HFF-Myc (cell line): ENCODE measurements at regions not wholly inside any gene's neighbourhood (a gene's known extent, or its start where the extent isn't known, plus 50 kb on each side); places are given as distances from the start of the nearest gene placed in this dataset.

ENCODE experiments used
- DNase-seq: peaks from one replicate; pipeline ENCODE4 v3.0.0-alpha.2; 2011; ENCODE audit warnings: low read depth; ENCODE audit errors: extremely low read depth
- H3K4me3 ChIP-seq: replicated peaks from 2 replicates; pipeline ENCODE4 v1.5.1; 2011; ENCODE audit warnings: low read depth, mild to moderate bottlenecking, control low read depth, low read length
- TF ChIP-seq, protein P1 (sequence below): IDR thresholded peaks from 2 replicates; pipeline ENCODE4 v1.5.1; 2012; ENCODE audit warnings: mild to moderate bottlenecking, low read depth, low read length, control low read depth; ENCODE audit errors: missing control alignments

DNA sequence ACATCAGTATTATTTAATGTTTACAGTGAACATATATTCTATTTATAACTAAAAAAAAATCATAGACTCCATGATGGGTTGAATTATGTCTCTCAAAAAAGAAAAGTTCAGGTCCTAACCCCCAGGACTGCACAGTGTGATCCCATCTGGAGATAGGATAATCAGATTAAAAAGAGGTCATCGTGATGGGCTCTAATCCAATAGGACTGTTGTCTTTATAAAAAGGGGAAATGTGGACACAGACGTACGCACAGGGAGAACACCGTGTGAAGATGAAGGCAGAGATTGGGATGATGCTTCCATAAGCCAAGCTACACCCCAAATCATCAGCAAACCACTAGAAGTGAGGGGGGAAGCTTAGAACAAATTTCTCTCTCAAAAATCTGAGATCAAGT, 221.4 kb downstream of the SNX18 start:
- TF ChIP-seq, protein P1, sequence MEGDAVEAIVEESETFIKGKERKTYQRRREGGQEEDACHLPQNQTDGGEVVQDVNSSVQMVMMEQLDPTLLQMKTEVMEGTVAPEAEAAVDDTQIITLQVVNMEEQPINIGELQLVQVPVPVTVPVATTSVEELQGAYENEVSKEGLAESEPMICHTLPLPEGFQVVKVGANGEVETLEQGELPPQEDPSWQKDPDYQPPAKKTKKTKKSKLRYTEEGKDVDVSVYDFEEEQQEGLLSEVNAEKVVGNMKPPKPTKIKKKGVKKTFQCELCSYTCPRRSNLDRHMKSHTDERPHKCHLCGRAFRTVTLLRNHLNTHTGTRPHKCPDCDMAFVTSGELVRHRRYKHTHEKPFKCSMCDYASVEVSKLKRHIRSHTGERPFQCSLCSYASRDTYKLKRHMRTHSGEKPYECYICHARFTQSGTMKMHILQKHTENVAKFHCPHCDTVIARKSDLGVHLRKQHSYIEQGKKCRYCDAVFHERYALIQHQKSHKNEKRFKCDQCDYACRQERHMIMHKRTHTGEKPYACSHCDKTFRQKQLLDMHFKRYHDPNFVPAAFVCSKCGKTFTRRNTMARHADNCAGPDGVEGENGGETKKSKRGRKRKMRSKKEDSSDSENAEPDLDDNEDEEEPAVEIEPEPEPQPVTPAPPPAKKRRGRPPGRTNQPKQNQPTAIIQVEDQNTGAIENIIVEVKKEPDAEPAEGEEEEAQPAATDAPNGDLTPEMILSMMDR, result no peak
- DNase-seq, result no peak
- H3K4me3 ChIP-seq, result no peak overlapping the region

DNA sequence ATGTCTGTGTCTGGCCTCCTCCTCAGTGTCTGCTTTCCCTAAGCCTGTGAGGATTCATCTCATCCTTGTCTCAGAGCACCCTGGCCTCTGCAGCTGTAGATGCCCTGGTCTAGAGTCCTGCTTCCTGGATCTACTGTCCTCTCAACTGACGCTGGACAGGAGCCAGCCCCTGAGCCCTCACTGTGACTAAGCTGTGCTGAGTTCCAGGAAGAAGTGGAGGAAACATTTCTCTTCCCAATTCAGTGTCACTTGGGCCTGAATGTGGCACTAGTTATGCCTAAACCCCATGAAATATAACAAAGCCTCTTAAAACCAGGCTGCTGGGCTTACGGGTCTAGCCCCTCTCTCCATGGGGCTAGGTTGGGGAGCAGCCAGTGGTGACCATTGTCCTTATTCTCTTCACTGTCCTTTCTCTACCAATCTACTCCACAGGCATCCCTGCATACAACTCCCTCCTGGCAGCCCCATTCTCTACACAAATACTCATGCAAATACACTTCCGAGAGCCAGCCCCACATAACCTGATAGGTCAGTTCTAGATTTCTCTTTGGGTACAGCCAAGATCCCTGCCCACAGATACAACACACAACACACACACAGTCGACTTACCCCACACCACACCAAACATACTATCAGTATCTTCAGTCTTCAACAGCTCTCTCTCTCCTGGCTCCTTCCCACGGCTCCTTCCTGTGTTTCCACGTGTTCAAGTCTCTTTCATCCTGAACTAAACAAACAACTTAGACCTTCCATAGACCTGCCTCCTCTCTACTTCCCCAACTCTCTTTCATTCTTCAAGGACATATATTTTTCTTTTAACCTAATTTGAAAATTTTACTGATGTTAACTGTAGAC, 220.8 kb downstream of the SNX18 start:
- no peak overlapping the region for H3K4me3 ChIP-seq
- TF ChIP-seq, protein P1, result no peak
- no peak for DNase-seq

DNA sequence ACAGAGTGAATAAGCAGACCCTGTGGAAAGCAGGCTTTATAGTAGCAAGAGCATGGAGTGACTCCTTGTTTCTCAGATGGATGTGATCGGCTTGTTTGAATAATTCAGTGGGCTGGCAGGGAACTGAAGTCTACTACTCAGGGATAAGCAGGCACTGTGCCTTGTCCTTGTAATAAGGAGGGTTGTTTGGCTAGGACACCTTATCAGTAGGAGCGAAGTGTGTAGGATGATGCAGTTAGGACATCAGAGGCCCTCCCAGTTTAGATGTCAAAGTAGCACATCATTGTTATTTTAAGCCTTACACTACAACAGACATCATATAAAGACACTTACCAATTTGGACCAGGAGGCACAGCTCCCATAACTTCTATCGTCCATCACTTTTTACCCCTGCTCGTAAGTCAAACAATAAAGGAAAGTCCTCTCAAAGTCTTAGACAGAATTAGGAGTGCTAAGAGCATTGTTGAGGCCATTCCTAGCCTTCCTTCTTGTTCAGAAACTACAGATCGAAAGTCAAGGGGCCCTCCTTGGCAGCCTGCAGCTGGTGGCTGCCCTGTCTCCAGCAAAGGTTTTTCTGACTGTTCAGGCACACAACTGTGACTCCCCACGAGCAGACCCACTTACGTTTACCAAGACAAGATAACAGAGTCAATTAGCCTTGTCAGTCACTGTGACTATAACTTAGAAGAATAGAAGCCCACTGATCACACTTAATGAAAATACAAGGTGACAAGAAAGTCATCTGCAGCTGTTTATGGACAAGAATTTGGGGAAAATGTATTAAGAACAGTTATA, 218.6 kb downstream of the SNX18 start:
- DNase-seq, result no peak
- TF ChIP-seq, protein P1, result no peak
- H3K4me3 ChIP-seq, result no peak overlapping the region

DNA sequence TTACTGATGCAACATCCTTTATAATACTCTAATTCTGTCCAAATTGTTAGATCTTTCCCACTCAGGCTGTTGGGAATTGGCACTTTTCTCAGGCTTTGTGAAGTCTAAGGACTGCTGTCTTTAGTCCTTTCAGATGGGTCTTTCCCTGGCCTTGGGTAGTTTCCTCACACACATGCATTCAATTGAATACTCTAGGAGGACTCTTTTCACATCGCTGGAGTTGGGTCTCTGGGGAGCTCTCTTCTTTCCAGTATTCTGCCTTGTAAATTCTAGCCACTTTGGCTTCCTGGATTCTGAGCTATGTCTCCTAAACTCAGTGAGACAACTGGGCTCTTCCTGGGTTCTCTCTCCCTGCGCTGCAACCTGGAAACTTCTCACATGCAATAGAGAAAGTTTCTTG, 215.5 kb downstream of the SNX18 start:
- no peak overlapping the region for H3K4me3 ChIP-seq
- no peak for DNase-seq
- TF ChIP-seq, protein P1, result no peak

DNA sequence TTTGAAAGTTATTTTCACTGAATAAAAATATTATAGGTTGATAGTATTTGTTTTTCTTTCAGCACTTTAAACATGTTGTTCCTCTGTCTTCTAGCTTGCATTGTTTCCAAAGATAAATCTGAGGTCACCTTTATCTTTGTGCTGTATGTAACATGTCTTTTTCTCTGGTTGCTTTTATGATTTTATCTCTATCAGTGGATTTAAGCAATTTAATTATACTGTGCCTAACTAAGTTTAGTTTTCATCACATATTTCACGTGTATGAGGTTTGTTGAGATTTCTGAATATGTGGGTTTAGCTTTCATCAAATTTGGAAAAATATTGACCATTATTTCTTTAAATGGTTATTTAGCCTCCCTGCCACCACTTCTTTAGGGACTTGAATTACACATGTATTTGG, 214.5 kb downstream of the SNX18 start:
- DNase-seq, result no peak
- TF ChIP-seq, protein P1, result no peak
- no peak overlapping the region for H3K4me3 ChIP-seq

DNA sequence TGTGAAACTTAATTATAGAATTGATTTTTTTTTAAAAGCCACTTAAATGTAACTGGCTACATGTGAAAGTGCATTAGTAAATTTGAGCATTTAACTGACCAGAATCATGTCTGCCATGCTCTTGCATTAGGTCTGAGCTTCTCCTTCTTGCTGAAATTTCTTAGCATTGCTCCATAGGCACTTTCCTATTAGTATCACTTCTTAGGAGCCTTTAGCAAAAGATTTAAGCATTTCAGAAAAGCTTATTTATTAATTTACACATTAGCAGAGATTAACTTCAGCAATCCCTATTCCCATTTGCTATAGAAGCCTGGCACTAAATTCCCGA, 211.0 kb downstream of the SNX18 start:
- TF ChIP-seq, protein P1, result no peak
- DNase-seq, result no peak
- no peak overlapping the region for H3K4me3 ChIP-seq
